ENCODE measurements at regions not wholly inside any gene's neighbourhood (a gene's known extent, or its start where the extent isn't known, plus 50 kb on each side); places are given as distances from the start of the nearest gene placed in this dataset.

- no peak for TF ChIP-seq CTCF (IDR thresholded peaks at IDR 0.05; ENCODE audit: insufficient read depth, low read length, poor library complexity, severe bottlenecking)
- TF ChIP-seq EZH2phosphoT487 (conservative IDR thresholded peaks at IDR 0.05; ENCODE audit: low read length) = no peak
Observed at GRCh38 chrX:15072259-15072658, 197.6 kb downstream of the ASB9 start.

All from SU-DHL-6 (cell line).